Skeletal muscle satellite cell (primary cell): ENCODE measurements at regions not wholly inside any gene's neighbourhood (a gene's known extent, or its start where the extent isn't known, plus 50 kb on each side); places are given as distances from the start of the nearest gene placed in this dataset.
A peak's percentile ranks its signal among the peaks of the same experiment; 100 is the strongest.

Experiments
- H3K27me3 ChIP-seq: 2 replicates; pipeline ENCODE4 v1.7.0; 2013; ENCODE audit warnings: low read length; ENCODE audit not compliant: control insufficient read depth, insufficient read depth
- H3K36me3 ChIP-seq: 2 replicates; pipeline ENCODE4 v1.7.0; 2013; ENCODE audit warnings: mild to moderate bottlenecking, control low read depth, low read length; ENCODE audit not compliant: insufficient read depth
- H3K4me1 ChIP-seq: 2 replicates; pipeline ENCODE4 v1.7.0; 2013; ENCODE audit warnings: low read length; ENCODE audit not compliant: control insufficient read depth, insufficient read depth
- H3K4me2 ChIP-seq: 2 replicates; pipeline ENCODE4 v1.7.0; 2013; ENCODE audit warnings: mild to moderate bottlenecking, low read length
- H3K4me3 ChIP-seq: 2 replicates; pipeline ENCODE4 v1.7.0; 2013; ENCODE audit warnings: low read length
- H3K9ac ChIP-seq: 2 replicates; pipeline ENCODE4 v1.7.0; 2013; ENCODE audit warnings: mild to moderate bottlenecking, low read depth, low read length, moderate library complexity
- H3K9me3 ChIP-seq: replicated peaks from 2 replicates; pipeline ENCODE4 v1.7.0; 2013; ENCODE audit warnings: mild to moderate bottlenecking, control low read depth, low read length

- Histone ChIP-seq H3K4me1 (no peaks in the 10 kb centered on the region), H3K9me3 (no peaks in the 10 kb centered on the region), H3K27me3 (peaks cover 50% of the 10 kb centered on the region), H3K4me2 (no peak overlapping the region), H3K9ac (no peak overlapping the region), H3K36me3 (no peaks in the 10 kb centered on the region), H3K4me3 (no peak overlapping the region)
Observed at GRCh38 chr10:78476844-78477243, 443.2 kb downstream of the RPS24 start.

GRCh38 chr10:78478919-78479318 is 445.3 kb downstream of the RPS24 start:
- no peak overlapping the region for H3K9ac ChIP-seq
- H3K36me3 ChIP-seq: no peaks in the 10 kb centered on the region
- H3K9me3 ChIP-seq: no peaks in the 10 kb centered on the region
- H3K27me3 ChIP-seq: peaks cover 57% of the 10 kb centered on the region
- no peaks in the 10 kb centered on the region for H3K4me1 ChIP-seq
- no peak overlapping the region for H3K4me2 ChIP-seq
- no peak overlapping the region for H3K4me3 ChIP-seq

- Histone ChIP-seq H3K4me1 (no peaks in the 10 kb centered on the region), H3K4me2 (no peak overlapping the region), H3K36me3 (no peaks in the 10 kb centered on the region), H3K4me3 (no peak overlapping the region), H3K9ac (no peak overlapping the region), H3K27me3 (peaks cover 60% of the 10 kb centered on the region), H3K9me3 (no peaks in the 10 kb centered on the region)
Observed at GRCh38 chr10:78479467-78479866, 445.8 kb downstream of the RPS24 start.

GRCh38 chr10:78481842-78482241 is 448.2 kb downstream of the RPS24 start:
- no peaks in the 10 kb centered on the region for H3K36me3 ChIP-seq
- no peaks in the 10 kb centered on the region for H3K4me1 ChIP-seq
- no peak overlapping the region for H3K4me3 ChIP-seq
- H3K27me3 ChIP-seq: peaks cover 45% of the 10 kb centered on the region
- no peak overlapping the region for H3K4me2 ChIP-seq
- H3K9me3 ChIP-seq: no peaks in the 10 kb centered on the region
- no peak overlapping the region for H3K9ac ChIP-seq

GRCh38 chr10:78483641-78484040 is 450.0 kb downstream of the RPS24 start:
- Histone ChIP-seq H3K9ac (no peak overlapping the region), H3K27me3 (peaks cover 40% of the 10 kb centered on the region), H3K9me3 (no peaks in the 10 kb centered on the region), H3K4me3 (no peak overlapping the region), H3K4me1 (no peaks in the 10 kb centered on the region), H3K36me3 (no peaks in the 10 kb centered on the region), H3K4me2 (no peak overlapping the region)

GRCh38 chr10:78489034-78489433 is 455.4 kb downstream of the RPS24 start:
- H3K9ac ChIP-seq: no peak overlapping the region
- H3K4me3 ChIP-seq: no peak overlapping the region
- peaks cover 2% of the 10 kb centered on the region for H3K27me3 ChIP-seq
- H3K4me2 ChIP-seq: no peak overlapping the region
- no peaks in the 10 kb centered on the region for H3K36me3 ChIP-seq
- H3K9me3 ChIP-seq: no peaks in the 10 kb centered on the region
- H3K4me1 ChIP-seq: no peaks in the 10 kb centered on the region

- no peak overlapping the region for H3K9ac ChIP-seq
- H3K27me3 ChIP-seq: no peaks in the 10 kb centered on the region
- no peak overlapping the region for H3K4me2 ChIP-seq
- no peaks in the 10 kb centered on the region for H3K36me3 ChIP-seq
- H3K9me3 ChIP-seq: no peaks in the 10 kb centered on the region
- no peaks in the 10 kb centered on the region for H3K4me1 ChIP-seq
- no peak overlapping the region for H3K4me3 ChIP-seq
Observed at GRCh38 chr10:78491812-78492211, 458.1 kb downstream of the RPS24 start.

- H3K9ac ChIP-seq: no peak overlapping the region
- H3K9me3 ChIP-seq: no peaks in the 10 kb centered on the region
- H3K4me2 ChIP-seq: no peak overlapping the region
Observed at GRCh38 chr10:78492424-78492823, 458.8 kb downstream of the RPS24 start.

GRCh38 chr10:78494179-78494578 is 460.5 kb downstream of the RPS24 start:
- Histone ChIP-seq H3K4me2 (no peak overlapping the region), H3K27me3 (no peaks in the 10 kb centered on the region), H3K4me3 (no peak overlapping the region), H3K36me3 (no peaks in the 10 kb centered on the region), H3K9ac (no peak overlapping the region), H3K9me3 (no peaks in the 10 kb centered on the region), H3K4me1 (no peaks in the 10 kb centered on the region)

More at GRCh38 chr10:78492424-78492823, 458.8 kb downstream of the RPS24 start:
- Histone ChIP-seq H3K27me3 (no peaks in the 10 kb centered on the region), H3K4me3 (no peak overlapping the region), H3K4me1 (no peaks in the 10 kb centered on the region), H3K36me3 (no peaks in the 10 kb centered on the region)

GRCh38 chr10:78502210-78502936 is 468.7 kb downstream of the RPS24 start:
- H3K4me2 ChIP-seq: no peak overlapping the region
- H3K36me3 ChIP-seq: no peaks in the 10 kb centered on the region
- H3K9me3 ChIP-seq: no peaks in the 10 kb centered on the region
- no peak overlapping the region for H3K4me3 ChIP-seq
- peaks cover 9% of the 10 kb centered on the region for H3K4me1 ChIP-seq
- H3K9ac ChIP-seq: peak overlapping the region; percentile 3
- H3K27me3 ChIP-seq: peaks cover 4% of the 10 kb centered on the region

- Histone ChIP-seq H3K9ac (no peak overlapping the region), H3K36me3 (no peaks in the 10 kb centered on the region), H3K27me3 (peaks cover 19% of the 10 kb centered on the region), H3K4me3 (no peak overlapping the region), H3K4me1 (peaks cover 9% of the 10 kb centered on the region), H3K9me3 (no peaks in the 10 kb centered on the region), H3K4me2 (no peak overlapping the region)
Observed at GRCh38 chr10:78504181-78504580, 470.5 kb downstream of the RPS24 start.

GRCh38 chr10:78505657-78506056 is 472.0 kb downstream of the RPS24 start:
- Histone ChIP-seq H3K4me1 (peaks cover 9% of the 10 kb centered on the region), H3K4me3 (no peak overlapping the region), H3K27me3 (peaks cover 28% of the 10 kb centered on the region), H3K9ac (no peak overlapping the region), H3K4me2 (no peak overlapping the region), H3K9me3 (no peaks in the 10 kb centered on the region), H3K36me3 (no peaks in the 10 kb centered on the region)
